CD4-positive, alpha-beta T cell (primary cell): ENCODE measurements at regions not wholly inside any gene's neighbourhood (a gene's known extent, or its start where the extent isn't known, plus 50 kb on each side); places are given as distances from the start of the nearest gene placed in this dataset.
"Not testable (repeated sequence)": the region's sequence is repeated elsewhere in the genome, so short reads cannot be mapped to it uniquely, and the experiment has no call there.

Source experiments
- ATAC-seq: fragments of 200-7000 bp; cut with Tn5 transposase; one replicate; pipeline ENCODE4 v1.10.0; 2022; ENCODE audit warnings: mild to moderate bottlenecking; ENCODE audit not compliant: poor library complexity
- CTCF ChIA-PET: fragments of 350-600 bp; sonication (Branson Sonifier 250); formaldehyde crosslinking; loops from one replicate; lab custom pipeline; 2021; ENCODE audit warnings: antibody characterized with exemption, inconsistent platforms; lab: Charles Lee
- POLR2A ChIA-PET: fragments of 350-600 bp; sonication (Branson Sonifier 250); formaldehyde crosslinking; loops from one replicate; lab custom pipeline; 2021; ENCODE audit warnings: antibody characterized with exemption, inconsistent platforms; lab: Charles Lee
- DNase-seq, 14 experiments: peaks; one replicate each; pipeline ENCODE4 v3.0.0-alpha.2; 2013 to 2020; ENCODE audit warnings: mixed read lengths in 2 of 14
- H3K27ac ChIP-seq, 2 donors: one replicate each; pipeline versions ENCODE4 v1.5.1 to v1.7.0; 2013; ENCODE audit warnings: low read length in 2 of 2, low read depth in 1 of 2, mild to moderate bottlenecking in 1 of 2
- H3K27me3 ChIP-seq, 2 experiments: 1 replicate in 1 of 2; 2 replicates in 1 of 2; pipeline versions ENCODE4 v1.6.1 to v1.7.0; 2013; ENCODE audit warnings: low read length in 2 of 2, control low read depth in 1 of 2, mild to moderate bottlenecking in 1 of 2, moderate library complexity in 1 of 2; ENCODE audit not compliant: insufficient read depth in 2 of 2, control insufficient read depth in 1 of 2
- H3K36me3 ChIP-seq: one replicate; pipeline ENCODE4 v1.6.1; 2013; ENCODE audit warnings: low read length, control low read depth; ENCODE audit not compliant: insufficient read depth
- H3K4me1 ChIP-seq: one replicate; pipeline ENCODE4 v1.6.1; 2013; ENCODE audit warnings: low read length, control low read depth; ENCODE audit not compliant: insufficient read depth
- H3K4me3 ChIP-seq: one replicate; pipeline ENCODE4 v1.5.1; 2013; ENCODE audit warnings: mild to moderate bottlenecking, low read length, moderate library complexity
- H3K9me3 ChIP-seq, 2 experiments: 1 replicate in 1 of 2; 2 replicates in 1 of 2; pipeline versions ENCODE4 v1.6.1 to v1.7.0; 2013; ENCODE audit warnings: low read length in 2 of 2, mild to moderate bottlenecking in 2 of 2, control low read depth in 1 of 2, moderate library complexity in 1 of 2; ENCODE audit not compliant: control insufficient read depth in 1 of 2, insufficient read depth in 1 of 2
- H3K27ac Mint-ChIP-seq: one replicate; pipeline ENCODE4 v1.8.0; 2020; ENCODE audit warnings: mixed read lengths
- H3K27me3 Mint-ChIP-seq: one replicate; pipeline ENCODE4 v1.8.0; 2021; ENCODE audit warnings: mixed read lengths
- H3K36me3 Mint-ChIP-seq: one replicate; pipeline ENCODE4 v1.8.0; 2021; ENCODE audit warnings: low read depth, mixed read lengths
- H3K4me1 Mint-ChIP-seq: one replicate; pipeline ENCODE4 v1.8.0; 2021; ENCODE audit warnings: low read depth, mixed read lengths
- H3K4me3 Mint-ChIP-seq: one replicate; pipeline ENCODE4 v1.8.0; 2020; ENCODE audit warnings: mild to moderate bottlenecking, mixed read lengths
- H3K9me3 Mint-ChIP-seq: one replicate; pipeline ENCODE4 v1.8.0; 2020; ENCODE audit warnings: mixed read lengths
- CTCF ChIP-seq: fragments of 200-600 bp; IDR thresholded peaks from one replicate; pipeline ENCODE4 v1.8.0; 2022; ENCODE audit warnings: antibody characterized with exemption, mild to moderate bottlenecking
- intact Hi-C, 2 experiments: fragments of 100-400 bp; cut with DNase I in 1 of 2; cut with micrococcal nuclease in 1 of 2; formaldehyde crosslinking; loops; one replicate each; pipeline versions ENCODE4 v1.15.1 to v1.9.0; 2023 to 2025; cut with DNase I, micrococcal nuclease

GRCh38 chr2:173719471-173719870, 245.7 kb downstream of the SP3 start:
- no peaks in the 10 kb centered on the region for H3K4me1 Mint-ChIP-seq
- H3K27me3 ChIP-seq, result peaks cover 6 to 44% of the 10 kb centered on the region in 2 experiments
- H3K9me3 ChIP-seq, result no peaks in the 10 kb centered on the region
- H3K27me3 Mint-ChIP-seq, result peaks cover 67% of the 10 kb centered on the region
- H3K36me3 ChIP-seq, result no peaks in the 10 kb centered on the region
- no peak overlapping the region for H3K27ac Mint-ChIP-seq
- ATAC-seq (no peak), DNase-seq (no peak)
- intact Hi-C loops, result no loop called here
- H3K27ac ChIP-seq, result no peak overlapping the region
- POLR2A ChIA-PET, result no interaction called here
- H3K9me3 Mint-ChIP-seq, result no peaks in the 10 kb centered on the region
- no peak overlapping the region for H3K4me3 ChIP-seq
- H3K36me3 Mint-ChIP-seq, result no peaks in the 10 kb centered on the region
- TF ChIP-seq CTCF, result no peak
- no peaks in the 10 kb centered on the region for H3K4me1 ChIP-seq
- no peak overlapping the region for H3K4me3 Mint-ChIP-seq
- CTCF ChIA-PET, result no interaction called here

GRCh38 chr2:173720306-173720705, 244.9 kb downstream of the SP3 start:
- no peaks in the 10 kb centered on the region for H3K4me1 Mint-ChIP-seq
- ATAC-seq (no peak), DNase-seq (no peak)
- peaks cover 6 to 44% of the 10 kb centered on the region in 2 experiments for H3K27me3 ChIP-seq
- intact Hi-C loops, result no loop called here
- no peak for TF ChIP-seq CTCF
- no peaks in the 10 kb centered on the region for H3K9me3 Mint-ChIP-seq
- H3K4me3 Mint-ChIP-seq, result no peak overlapping the region
- ChIA-PET CTCF (no interaction called here), POLR2A (no interaction called here)
- H3K27ac Mint-ChIP-seq, result no peak overlapping the region
- H3K36me3 ChIP-seq, result no peaks in the 10 kb centered on the region
- no peak overlapping the region for H3K27ac ChIP-seq
- H3K4me1 ChIP-seq, result no peaks in the 10 kb centered on the region
- peaks cover 67% of the 10 kb centered on the region for H3K27me3 Mint-ChIP-seq
- no peaks in the 10 kb centered on the region for H3K9me3 ChIP-seq
- no peaks in the 10 kb centered on the region for H3K36me3 Mint-ChIP-seq
- H3K4me3 ChIP-seq, result no peak overlapping the region

DNA sequence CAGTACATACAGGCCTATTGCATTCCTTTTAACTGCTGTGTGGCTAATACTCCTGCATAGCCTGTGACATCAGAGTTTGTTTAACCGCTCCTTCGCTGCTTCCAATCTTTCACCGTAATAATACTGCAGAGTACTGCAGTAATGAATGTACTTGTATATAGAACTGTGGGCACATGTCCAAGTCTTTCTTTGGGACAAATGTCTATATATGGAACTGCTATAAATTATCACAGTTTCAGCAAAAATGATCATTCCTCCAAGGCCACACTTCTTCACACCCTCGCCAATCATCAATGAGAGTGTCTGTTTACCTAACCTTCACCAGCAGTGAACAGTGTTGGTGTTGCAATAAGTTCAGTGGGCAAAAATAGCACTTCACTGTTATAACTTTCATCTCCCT, 230.4 kb downstream of the SP3 start:
- Mint-ChIP-seq H3K4me3 (no peak overlapping the region), H3K27ac (no peak overlapping the region), H3K9me3 (peaks cover 2% of the 10 kb centered on the region), H3K36me3 (no peaks in the 10 kb centered on the region), H3K4me1 (no peaks in the 10 kb centered on the region), H3K27me3 (peaks cover 12% of the 10 kb centered on the region)
- no peak for DNase-seq
- ChIA-PET CTCF (no interaction called here), POLR2A (no interaction called here)
- Histone ChIP-seq H3K36me3 (no peaks in the 10 kb centered on the region), H3K4me3 (no peak overlapping the region), H3K4me1 (no peaks in the 10 kb centered on the region), H3K27me3 (peaks cover 0 to 3% of the 10 kb centered on the region in 2 experiments), H3K27ac (no peak overlapping the region), H3K9me3 (peaks cover 0 to 3% of the 10 kb centered on the region in 2 experiments)
- ATAC-seq, result no peak
- TF ChIP-seq CTCF, result no peak
- intact Hi-C loops, result no loop called here

- H3K4me1 Mint-ChIP-seq, DNase-seq, H3K9me3 Mint-ChIP-seq, H3K36me3 Mint-ChIP-seq, H3K27ac Mint-ChIP-seq, H3K4me1 ChIP-seq, H3K4me3 Mint-ChIP-seq, intact Hi-C loops, H3K9me3 ChIP-seq, POLR2A ChIA-PET, H3K27me3 ChIP-seq, ATAC-seq, H3K36me3 ChIP-seq, H3K27ac ChIP-seq, CTCF ChIA-PET, H3K4me3 ChIP-seq: not testable (repeated sequence)
- H3K27me3 Mint-ChIP-seq, result peaks cover 40% of the 10 kb centered on the region
Measured at GRCh38 chr2:173737954-173738575, 227.1 kb downstream of the SP3 start.
